NOMO-1 treated with dmso at 0.1 percent for 144 hours (cell line): ENCODE measurements at regions not wholly inside any gene's neighbourhood (a gene's known extent, or its start where the extent isn't known, plus 50 kb on each side); places are given as distances from the start of the nearest gene placed in this dataset.

Experiments
- DNase-seq: peaks from one replicate; lab custom pipeline; 2025; ENCODE audit not compliant: unreplicated experiment; lab: John Stamatoyannopoulos, UW

GRCh38 chr6:100944644-100945043 lies 63.5 kb upstream of the ASCC3 start:
- no peak for DNase-seq

DNA sequence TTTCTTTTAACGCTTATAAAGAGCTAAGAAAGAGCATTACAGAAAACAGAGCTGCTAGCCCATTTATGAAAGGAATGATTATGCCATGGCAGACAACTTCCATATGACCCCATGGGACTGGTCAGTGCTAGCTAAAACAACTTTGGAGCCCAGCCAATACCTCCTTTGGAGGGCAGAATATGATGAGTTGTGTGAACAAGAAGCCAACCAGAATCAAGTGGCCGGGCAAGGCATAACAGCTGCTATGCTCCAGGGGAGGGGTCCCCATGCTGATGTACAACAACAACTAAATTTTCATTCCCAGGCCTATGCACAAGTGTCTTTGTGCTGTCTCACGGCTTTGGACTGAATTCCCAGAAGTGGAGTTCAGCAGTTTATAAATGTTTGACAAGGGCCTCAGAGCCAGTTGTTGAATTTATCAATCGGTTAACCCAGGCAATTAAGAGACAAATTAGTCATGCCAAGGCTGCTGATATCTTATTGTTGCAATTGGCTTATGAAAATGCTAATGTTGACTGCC lies 65.0 kb upstream of the ASCC3 start:
- no peak for DNase-seq

DNA sequence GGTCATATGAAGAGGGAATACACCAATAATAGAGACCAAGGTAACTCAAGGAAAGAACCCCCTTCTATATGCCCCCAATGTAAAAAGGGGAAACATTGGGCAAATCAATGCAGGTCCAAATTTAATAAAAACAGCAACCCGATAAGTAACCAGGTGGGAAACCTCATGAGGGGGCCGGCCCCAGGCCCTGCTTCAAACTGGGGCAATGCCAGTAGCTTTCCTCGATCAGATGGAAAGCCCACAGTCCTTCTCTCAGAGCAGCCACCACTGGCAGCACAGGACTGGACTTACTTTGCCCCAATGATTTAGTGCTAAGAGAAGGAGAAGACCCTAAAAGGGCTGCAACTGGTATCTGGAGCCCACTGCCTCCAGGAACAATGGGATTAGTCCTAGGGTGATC lies 65.6 kb upstream of the ASCC3 start:
- DNase-seq, result no peak

DNA sequence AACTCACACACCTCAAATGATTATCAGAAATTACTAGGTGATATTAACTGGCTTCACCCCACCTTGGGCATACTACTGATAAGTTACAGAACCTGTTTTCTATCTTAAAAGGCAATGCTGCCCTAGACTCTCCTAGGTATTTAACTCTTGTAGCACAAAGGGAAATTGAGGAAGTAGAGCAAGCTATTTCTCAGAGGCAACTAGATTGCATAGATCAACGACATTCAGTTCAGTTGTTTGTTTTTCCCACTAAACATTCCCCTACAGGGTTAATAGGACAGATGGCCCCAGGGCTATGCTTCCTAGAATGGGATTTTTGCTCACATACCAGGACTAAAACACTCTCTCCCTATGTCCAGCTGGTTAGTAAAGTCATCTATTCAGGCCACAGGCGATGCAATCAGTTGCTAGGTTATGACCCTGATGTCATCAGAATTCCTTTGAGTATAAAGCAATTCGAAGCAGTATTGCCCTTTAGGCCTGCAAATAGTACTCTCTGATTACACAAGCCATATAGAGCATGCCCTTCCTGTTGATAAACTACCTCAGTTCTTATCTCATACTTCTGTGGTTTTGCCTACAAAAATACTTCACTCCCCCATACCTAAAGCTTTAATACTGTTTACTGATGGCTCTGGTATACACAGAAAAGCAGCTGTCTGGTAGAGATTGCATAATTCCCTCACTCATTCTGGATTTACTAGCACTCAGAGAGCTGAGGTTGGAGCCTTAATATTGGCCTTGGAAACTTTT lies 67.4 kb upstream of the ASCC3 start:
- no peak for DNase-seq

- no peak for DNase-seq
Measured at GRCh38 chr6:100952006-100952405, 70.9 kb upstream of the ASCC3 start.

DNA sequence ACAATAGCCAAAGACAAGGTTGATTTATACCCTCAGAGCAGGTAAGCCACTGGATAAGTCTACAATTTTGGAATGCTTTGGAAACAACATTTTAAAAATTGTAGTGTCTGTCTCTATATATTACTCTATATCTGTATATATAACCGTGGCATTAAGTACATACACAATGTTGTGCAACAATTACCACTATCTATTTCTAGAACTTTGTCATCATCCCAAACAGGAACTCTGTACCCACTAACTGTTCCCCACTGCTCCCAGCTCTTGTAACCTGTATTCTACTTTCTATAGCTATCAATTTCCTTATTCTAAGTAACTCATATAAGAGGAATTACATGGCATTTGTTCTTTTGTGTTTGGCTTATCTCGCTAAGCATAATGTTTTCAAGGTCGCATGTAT lies 78.2 kb upstream of the ASCC3 start:
- DNase-seq, result no peak

DNA sequence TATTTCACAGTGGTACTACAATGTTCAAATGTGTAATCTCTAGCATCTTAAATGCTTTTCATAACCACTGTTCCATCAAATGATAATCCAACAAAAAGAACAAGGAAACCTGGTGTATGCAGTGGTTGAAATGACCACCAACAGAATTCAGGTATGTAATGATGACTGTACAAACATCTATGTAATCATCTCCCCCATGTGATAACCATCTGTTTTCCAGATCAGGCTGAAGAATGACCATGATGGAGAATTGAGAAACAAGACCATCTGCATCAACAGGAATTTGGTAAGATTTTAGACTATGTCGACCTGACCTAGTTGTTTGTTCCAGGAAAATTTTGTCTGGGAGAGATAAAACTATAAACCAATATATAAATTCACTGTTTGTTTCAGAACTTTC lies 81.3 kb upstream of the ASCC3 start:
- no peak for DNase-seq

GRCh38 chr6:100965067-100965466 lies 83.9 kb upstream of the ASCC3 start:
- no peak for DNase-seq

GRCh38 chr6:100968949-100969348 lies 87.8 kb upstream of the ASCC3 start:
- DNase-seq, result no peak

DNA sequence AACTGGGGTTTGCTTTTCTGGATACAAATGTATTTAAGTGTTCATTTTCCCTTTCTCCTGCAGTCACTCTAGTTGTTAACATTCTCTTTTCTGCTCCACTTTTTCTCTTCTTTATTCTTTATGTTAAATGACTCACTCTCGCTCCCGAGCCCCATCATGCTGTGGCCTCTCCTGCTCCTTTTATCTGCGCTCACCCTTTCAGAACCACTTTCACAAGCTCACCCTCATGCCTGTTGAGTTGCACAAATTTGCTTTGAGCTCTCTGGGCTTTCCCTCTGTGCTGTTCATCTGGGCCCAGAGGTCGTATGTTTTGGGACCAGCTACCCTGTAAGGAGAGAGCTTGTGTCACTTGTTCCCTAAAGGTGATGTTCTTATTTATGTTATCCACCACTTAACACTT lies 98.1 kb upstream of the ASCC3 start:
- DNase-seq, result no peak

DNA sequence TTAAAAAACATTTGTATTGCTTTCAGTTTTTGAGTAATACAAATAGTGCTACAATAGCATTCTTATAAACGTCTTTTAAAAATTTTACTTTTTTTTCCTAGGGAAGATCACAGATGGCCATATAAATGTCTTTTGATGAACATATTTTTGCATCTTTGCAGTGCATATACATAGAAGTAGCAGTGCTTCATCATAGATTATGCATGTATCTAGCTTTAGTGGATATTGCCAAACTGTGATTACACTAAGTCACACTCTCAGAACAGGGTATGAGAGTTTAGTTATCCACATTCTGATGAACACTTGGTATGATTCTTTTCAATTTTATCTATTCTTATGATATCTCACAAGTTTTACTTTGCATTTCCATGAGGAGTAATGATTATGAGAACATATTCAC lies 99.8 kb upstream of the ASCC3 start:
- no peak for DNase-seq

DNA sequence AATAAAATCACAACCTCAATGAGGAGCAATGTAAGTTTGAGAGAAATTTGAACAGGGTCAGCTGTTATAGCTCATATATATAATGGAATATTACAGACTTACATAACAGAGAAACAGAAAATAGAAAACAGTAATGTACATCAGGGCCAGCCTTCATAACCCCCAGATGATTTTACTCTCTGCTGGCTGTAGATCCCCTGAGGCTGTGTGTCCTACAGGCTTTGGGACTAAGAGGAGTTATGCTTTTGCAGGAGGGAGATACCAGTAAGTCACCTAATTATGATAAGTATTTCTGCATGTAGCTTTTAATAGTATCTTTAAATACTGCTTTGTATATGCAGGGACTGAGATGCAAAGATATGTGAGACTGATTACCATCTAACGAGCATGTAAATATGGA lies 105.8 kb upstream of the ASCC3 start:
- DNase-seq, result no peak

DNA sequence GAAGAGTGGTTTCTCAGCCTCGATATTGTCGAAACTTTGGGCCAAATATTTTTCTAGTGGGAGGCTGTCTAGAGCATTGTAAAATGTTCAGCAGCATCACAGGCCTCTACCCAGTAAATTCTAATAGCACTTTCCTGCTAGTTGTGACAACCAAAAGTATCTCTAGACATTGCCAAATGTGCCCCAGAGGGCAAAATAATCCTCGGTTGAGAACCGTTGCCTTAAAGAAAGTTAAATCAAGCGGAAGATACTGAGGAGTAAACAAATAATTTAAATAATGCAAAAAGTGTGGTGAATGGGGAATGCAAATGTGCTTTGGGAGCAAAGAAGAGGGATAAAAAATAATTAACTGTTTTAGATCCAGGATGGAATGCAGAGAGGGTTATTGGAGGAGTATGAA lies 106.4 kb upstream of the ASCC3 start:
- DNase-seq, result no peak

GRCh38 chr6:100988391-100988984 lies 107.4 kb upstream of the ASCC3 start:
- DNase-seq, result no peak

GRCh38 chr6:100990070-100990469 lies 108.9 kb upstream of the ASCC3 start:
- DNase-seq, result no peak

- DNase-seq, result no peak
Measured at GRCh38 chr6:100996409-100996808, 115.3 kb upstream of the ASCC3 start.

- no peak for DNase-seq
Measured at GRCh38 chr6:100998111-100998510, 117.0 kb upstream of the ASCC3 start.

- no peak for DNase-seq
Measured at GRCh38 chr6:100999034-100999597, 118.0 kb upstream of the ASCC3 start.

DNA sequence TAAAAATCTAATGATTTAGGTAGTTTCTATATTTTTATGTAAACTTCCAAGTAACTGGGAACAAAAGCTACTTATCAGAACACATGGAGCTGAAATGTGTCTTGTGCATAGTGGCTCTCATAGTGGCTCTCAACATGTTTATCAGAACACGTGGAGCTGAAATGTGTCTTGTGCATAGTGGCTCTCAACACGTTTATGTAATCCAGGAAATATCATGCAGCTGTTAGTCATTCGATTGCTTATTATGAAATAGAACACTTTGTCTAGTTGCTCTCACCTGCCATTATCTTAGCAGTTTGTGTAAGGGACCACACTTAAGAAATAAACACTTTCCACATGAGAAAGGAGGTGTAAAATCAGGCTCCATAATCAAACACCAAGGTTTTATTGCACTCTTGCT lies 119.2 kb upstream of the ASCC3 start:
- peak; percentile 5 for DNase-seq

GRCh38 chr6:101001012-101001411 lies 119.9 kb upstream of the ASCC3 start:
- no peak for DNase-seq

- no peak for DNase-seq
Measured at GRCh38 chr6:101001607-101002006, 120.5 kb upstream of the ASCC3 start.

DNA sequence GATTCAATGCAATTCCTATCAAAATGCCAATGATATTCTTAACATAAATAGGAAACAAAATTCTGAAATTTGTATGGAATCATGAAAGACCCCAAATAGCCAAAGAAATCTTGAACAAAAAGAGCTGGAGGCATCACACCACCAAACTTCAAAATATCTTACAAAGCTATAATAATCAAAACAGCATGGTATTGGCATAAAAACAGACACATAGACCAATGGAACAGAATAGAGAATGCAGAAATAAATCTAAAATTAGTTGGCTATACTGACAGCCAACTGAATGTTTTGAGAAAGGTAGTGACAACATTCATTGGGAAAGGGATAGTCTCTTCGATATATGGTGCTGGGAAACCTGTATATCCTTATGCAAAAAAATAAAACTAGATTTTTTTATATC lies 121.9 kb upstream of the ASCC3 start:
- DNase-seq, result no peak
